H1 (cell line): ENCODE measurements at regions not wholly inside any gene's neighbourhood (a gene's known extent, or its start where the extent isn't known, plus 50 kb on each side); places are given as distances from the start of the nearest gene placed in this dataset.

Source experiments
- CTCF ChIA-PET: fragments of 300-600 bp; sonication (Branson Sonifier 250); formaldehyde crosslinking; loops from one replicate; lab custom pipeline; 2021; ENCODE audit not compliant: partially characterized antibody; lab: Charles Lee
- POLR2A ChIA-PET: fragments of 300-600 bp; sonication (Branson Sonifier 250); formaldehyde crosslinking; loops from one replicate; lab custom pipeline; 2021; ENCODE audit warnings: inconsistent platforms; ENCODE audit not compliant: partially characterized antibody; lab: Charles Lee
- DNase-seq, 2 experiments: peaks; one replicate each; pipeline versions ENCODE4 v3.0.0 to v3.0.0-alpha.2; 2010 to 2022; ENCODE audit warnings: low spot score in 2 of 2, low read depth in 1 of 2, mixed read lengths in 1 of 2
- FAIRE-seq: peaks from 2 replicates; lab custom pipeline; 2011; peaks lifted over from hg19 to GRCh38; lab: Jason Lieb, UNC
- H2AFZ ChIP-seq: 2 replicates; pipeline ENCODE4 v1.8.1; 2012; ENCODE audit warnings: low read length, inconsistent platforms
- H2AK5ac ChIP-seq: 2 replicates; pipeline ENCODE4 v1.6.1; 2013; ENCODE audit warnings: low read depth, low read length
- H2BK120ac ChIP-seq: replicated peaks from 2 replicates; pipeline ENCODE3; 2013; ENCODE audit warnings: low read depth, low read length, inconsistent platforms
- H2BK12ac ChIP-seq: 2 replicates; pipeline ENCODE4 v1.6.1; 2013; ENCODE audit warnings: low read depth, low read length
- H2BK15ac ChIP-seq: 2 replicates; pipeline ENCODE4 v1.6.1; 2013; ENCODE audit warnings: low read length
- H2BK20ac ChIP-seq: 2 replicates; pipeline ENCODE4 v1.6.1; 2013; ENCODE audit warnings: low read length
- H2BK5ac ChIP-seq: 2 replicates; pipeline ENCODE4 v1.6.1; 2013; ENCODE audit warnings: low read depth, low read length
- H3K14ac ChIP-seq: 2 replicates; pipeline ENCODE4 v1.6.1; 2013; ENCODE audit warnings: inconsistent platforms; ENCODE audit not compliant: insufficient read length
- H3K18ac ChIP-seq: 2 replicates; pipeline ENCODE4 v1.6.1; 2013; ENCODE audit warnings: low read length; ENCODE audit errors: extremely low read depth
- H3K23ac ChIP-seq: 2 replicates; pipeline ENCODE4 v1.6.1; 2013; ENCODE audit warnings: inconsistent platforms; ENCODE audit not compliant: insufficient read length
- H3K23me2 ChIP-seq: 2 replicates; pipeline ENCODE4 v1.6.1; 2013; ENCODE audit warnings: low read depth, low read length
- H3K27ac ChIP-seq: 2 replicates; pipeline ENCODE4 v1.6.1; 2011; ENCODE audit warnings: low read depth, low read length, inconsistent platforms
- H3K27me3 ChIP-seq, 4 experiments: replicated peaks in 1 of 4; 1 replicate in 1 of 4; 2 replicates in 3 of 4; pipeline versions ENCODE4 v1.6.1 to v1.8.1; 2011 to 2013; ENCODE audit warnings: low read length in 3 of 4, mild to moderate bottlenecking in 3 of 4, inconsistent platforms in 2 of 4, mixed read lengths in 2 of 4, moderate library complexity in 1 of 4; ENCODE audit not compliant: control insufficient read depth in 3 of 4, insufficient read depth in 3 of 4; ENCODE audit errors: extremely low read depth in 1 of 4
- H3K36me3 ChIP-seq, 4 experiments: 2 replicates each; pipeline versions ENCODE4 v1.6.1 to v1.8.1; 2011 to 2013; ENCODE audit warnings: mild to moderate bottlenecking in 4 of 4, low read length in 3 of 4, moderate library complexity in 2 of 4, control low read depth in 1 of 4, inconsistent platforms in 1 of 4; ENCODE audit not compliant: insufficient read depth in 4 of 4, control insufficient read depth in 2 of 4
- H3K4ac ChIP-seq: replicated peaks from 2 replicates; pipeline ENCODE3; 2013; ENCODE audit warnings: low read length, low read depth, mixed read lengths, inconsistent platforms; ENCODE audit not compliant: insufficient read length
- H3K4me1 ChIP-seq, 4 experiments: replicated peaks in 1 of 4; 1 replicate in 1 of 4; 2 replicates in 3 of 4; pipeline versions ENCODE4 v1.6.1 to v1.8.1; 2011 to 2013; ENCODE audit warnings: low read length in 3 of 4, inconsistent platforms in 2 of 4, mixed read lengths in 1 of 4; ENCODE audit not compliant: insufficient read depth in 4 of 4, control insufficient read depth in 3 of 4
- H3K4me2 ChIP-seq, 2 experiments: 2 replicates each; pipeline versions ENCODE4 v1.6.1 to v1.8.1; 2011 to 2013; ENCODE audit warnings: low read depth in 2 of 2, low read length in 2 of 2, control low read depth in 1 of 2, inconsistent platforms in 1 of 2, mild to moderate bottlenecking in 1 of 2; ENCODE audit not compliant: insufficient read depth in 1 of 2
- H3K4me3 ChIP-seq, 4 experiments: fragments of 200-600, 300-600 bp in 1 of 4; sonication (generic), shearing (Covaris generic), sonication (Bioruptor Twin) in 1 of 4; 2 replicates each; pipeline versions ENCODE4 v1.5.1 to v1.8.1; 2011 to 2016; ENCODE audit warnings: low read length in 4 of 4, low read depth in 3 of 4, control low read depth in 2 of 4, inconsistent platforms in 2 of 4, mild to moderate bottlenecking in 2 of 4, mixed read lengths in 1 of 4, moderate library complexity in 1 of 4; ENCODE audit not compliant: insufficient read depth in 2 of 4; ENCODE audit errors: extremely low read depth in 1 of 4
- H3K56ac ChIP-seq: replicated peaks from 2 replicates; pipeline ENCODE3; 2013; ENCODE audit warnings: low read depth, mild to moderate bottlenecking, mixed read lengths, low read length, inconsistent platforms; ENCODE audit not compliant: insufficient read length
- H3K79me1 ChIP-seq: 2 replicates; pipeline ENCODE4 v1.6.1; 2013; ENCODE audit warnings: low read depth, low read length, control low read depth
- H3K79me2 ChIP-seq, 2 experiments: 2 replicates each; pipeline versions ENCODE4 v1.6.1 to v1.8.1; 2012 to 2013; ENCODE audit warnings: low read length in 2 of 2, mild to moderate bottlenecking in 2 of 2, inconsistent platforms in 1 of 2; ENCODE audit not compliant: insufficient read depth in 2 of 2, control insufficient read depth in 1 of 2
- H3K9ac ChIP-seq, 4 experiments: replicated peaks in 1 of 4; 1 replicate in 1 of 4; 2 replicates in 3 of 4; pipeline versions ENCODE4 v1.6.1 to v1.8.1; 2011 to 2013; ENCODE audit warnings: low read depth in 3 of 4, low read length in 3 of 4, control low read depth in 2 of 4, mild to moderate bottlenecking in 2 of 4, moderate library complexity in 2 of 4, inconsistent platforms in 1 of 4; ENCODE audit errors: extremely low read depth in 1 of 4
- H3K9me3 ChIP-seq, 2 experiments: 2 replicates each; pipeline versions ENCODE4 v1.6.1 to v1.8.1; 2012 to 2013; ENCODE audit warnings: mild to moderate bottlenecking in 2 of 2, moderate library complexity in 2 of 2, control low read depth in 1 of 2, inconsistent platforms in 1 of 2, low read depth in 1 of 2, low read length in 1 of 2, mixed read lengths in 1 of 2; ENCODE audit not compliant: insufficient read depth in 2 of 2
- H4K20me1 ChIP-seq, 2 experiments: replicated peaks in 1 of 2; 2 replicates each; pipeline versions ENCODE3 to v1.8.1; 2011 to 2013; ENCODE audit warnings: inconsistent platforms in 2 of 2, low read length in 2 of 2, mild to moderate bottlenecking in 1 of 2; ENCODE audit not compliant: insufficient read depth in 2 of 2, control insufficient read depth in 1 of 2
- H4K5ac ChIP-seq: 2 replicates; pipeline ENCODE4 v1.6.1; 2013; ENCODE audit warnings: low read length, low read depth, mixed read lengths, inconsistent platforms; ENCODE audit not compliant: insufficient read length
- H4K8ac ChIP-seq: 2 replicates; pipeline ENCODE4 v1.8.0; 2013; ENCODE audit warnings: mild to moderate bottlenecking, moderate library complexity, low read length, inconsistent platforms; ENCODE audit not compliant: insufficient read depth; ENCODE audit errors: extremely low read depth
- H4K91ac ChIP-seq: replicated peaks from 2 replicates; pipeline ENCODE3; 2013; ENCODE audit warnings: low read length, mixed read lengths, inconsistent platforms; ENCODE audit not compliant: insufficient read length
- CHD1 ChIP-seq: IDR thresholded peaks from 2 replicates; pipeline ENCODE4 v1.6.1; 2012; ENCODE audit warnings: low read depth, low read length, improper control_type of control experiment
- PHF8 ChIP-seq: fragments of 200-600 bp; sonication (generic); conservative IDR thresholded peaks from 2 replicates; pipeline ENCODE4 v1.7.1; 2012; ENCODE audit warnings: low read depth, mild to moderate bottlenecking, inconsistent platforms, low read length, moderate library complexity
- RXRA ChIP-seq: IDR thresholded peaks from 2 replicates; pipeline ENCODE4 v1.6.1; 2011; ENCODE audit warnings: low read depth, mild to moderate bottlenecking, low read length, moderate library complexity; ENCODE audit not compliant: insufficient read depth
- WGBS, 2 experiments: shearing (Covaris generic) in 1 of 2; methylation state at CpG; one replicate each; pipeline versions ENCODE4 v1.1.6 to v1.1.7; 2013 to 2015; ENCODE audit warnings: low lambda C conversion rate in 2 of 2, mixed read lengths in 2 of 2, inconsistent platforms in 1 of 2, low coverage in 1 of 2, missing lambda C conversion rate in 1 of 2; ENCODE audit not compliant: insufficient replicate concordance in 2 of 2, insufficient coverage in 1 of 2, insufficient read length in 1 of 2; ENCODE audit errors: extremely low coverage in 1 of 2, missing lambda C conversion rate in 1 of 2; 5-methylcytosine and 5-hydroxymethylcytosine counted together

- POLR2A ChIA-PET = no interaction called here
- 91% methylated on average over 4 of the region's 4 CpGs; no CpG with 5 or more reads in 1 of the 2 experiments for WGBS, 2 experiments
- Histone ChIP-seq H3K9me3 (no peaks in the 10 kb centered on the region), H3K79me2 (no peaks in the 10 kb centered on the region), H3K27ac (no peak overlapping the region), H2BK12ac (no peak overlapping the region)
- TF ChIP-seq CHD1 (no peak), PHF8 (no peak), RXRA (no peak)
- TF ChIP-seq, all 59 proteins: peak for 0
- H3K79me1 ChIP-seq = no peaks in the 10 kb centered on the region
- no peak for DNase-seq
- no peak overlapping the region for H4K5ac ChIP-seq
- no peak for FAIRE-seq
- no peak overlapping the region for H2AK5ac ChIP-seq
- H2BK20ac ChIP-seq = no peak overlapping the region
- no peak overlapping the region for H2BK120ac ChIP-seq
- no peak overlapping the region for H4K91ac ChIP-seq
- no peak overlapping the region for H2BK15ac ChIP-seq
- H3K9ac ChIP-seq = no peak overlapping the region
- H3K14ac ChIP-seq = no peak overlapping the region
- no peak overlapping the region for H3K4me2 ChIP-seq
- H3K4me1 ChIP-seq = peaks cover 0 to 10% (median 5%) of the 10 kb centered on the region in 4 experiments; a peak in 4 of 7 replicates
- H3K4me3 ChIP-seq = no peak overlapping the region
- no peak overlapping the region for H2BK5ac ChIP-seq
- no peaks in the 10 kb centered on the region for H3K23me2 ChIP-seq
- no peak overlapping the region for H3K56ac ChIP-seq
- CTCF ChIA-PET = no interaction called here
- H4K8ac ChIP-seq = no peak overlapping the region
- no peak overlapping the region for H2AFZ ChIP-seq
- H3K36me3 ChIP-seq = no peaks in the 10 kb centered on the region
- H3K4ac ChIP-seq = no peak overlapping the region
- no peaks in the 10 kb centered on the region for H3K27me3 ChIP-seq
- no peaks in the 10 kb centered on the region for H4K20me1 ChIP-seq
- H3K18ac ChIP-seq = no peak overlapping the region
- no peak overlapping the region for H3K23ac ChIP-seq
Measured at GRCh38 chr18:77469131-77469530, 219.5 kb downstream of the GALR1 start.
